Epithelial cell of prostate (primary cell): ENCODE measurements at regions not wholly inside any gene's neighbourhood (a gene's known extent, or its start where the extent isn't known, plus 50 kb on each side); places are given as distances from the start of the nearest gene placed in this dataset.
A peak's percentile ranks its signal among the peaks of the same experiment; 100 is the strongest.
"Not testable (repeated sequence)": the region's sequence is repeated elsewhere in the genome, so short reads cannot be mapped to it uniquely, and the experiment has no call there.

Experiments used
- DNase-seq: peaks from one replicate; pipeline ENCODE4 v3.0.0-alpha.2; 2011; ENCODE audit warnings: low read depth, low spot score
- H3K27ac ChIP-seq: fragments of 450-650 bp; 2 replicates; pipeline ENCODE4 v1.5.1; 2017; ENCODE audit warnings: mild to moderate bottlenecking

DNA sequence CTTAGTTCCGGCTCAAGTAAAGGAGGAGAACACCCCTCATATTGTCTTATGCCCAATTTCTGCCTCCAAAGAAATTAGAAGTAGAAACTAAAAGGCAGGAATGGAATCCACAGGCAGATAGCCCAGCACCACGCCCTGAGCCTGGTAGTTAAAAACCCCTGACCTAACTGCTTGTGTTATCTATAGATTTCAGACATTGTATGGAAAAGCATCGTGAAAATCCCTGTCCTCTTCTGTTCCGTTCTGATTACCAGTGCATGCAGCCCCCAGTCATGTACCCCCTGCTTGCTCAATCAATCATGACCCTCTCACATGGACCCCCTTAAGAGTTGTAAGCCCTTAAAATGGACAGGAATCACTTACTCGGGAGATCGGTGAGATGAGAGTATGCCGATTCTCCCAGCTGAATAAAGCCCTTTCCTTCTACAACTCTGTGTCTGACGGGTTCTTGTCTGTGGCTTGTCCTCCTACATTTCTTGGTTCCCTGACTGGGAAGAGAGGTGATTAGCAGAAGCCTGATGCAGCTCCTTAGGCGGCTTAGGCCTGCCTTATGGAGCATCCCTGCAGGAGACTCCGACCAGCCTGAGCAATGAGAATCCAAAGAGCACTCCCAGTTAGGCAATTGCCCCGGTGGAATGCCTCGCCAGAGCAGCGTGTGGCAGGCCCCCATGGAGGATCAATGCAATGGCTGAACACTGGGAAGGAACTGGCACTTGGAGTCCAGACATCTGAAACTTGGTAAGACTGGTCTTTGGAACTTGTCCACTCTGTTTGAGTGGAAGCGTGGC lies 362.6 kb upstream of the TCF4 start:
- no peak for DNase-seq
- H3K27ac ChIP-seq, result no peak overlapping the region

DNA sequence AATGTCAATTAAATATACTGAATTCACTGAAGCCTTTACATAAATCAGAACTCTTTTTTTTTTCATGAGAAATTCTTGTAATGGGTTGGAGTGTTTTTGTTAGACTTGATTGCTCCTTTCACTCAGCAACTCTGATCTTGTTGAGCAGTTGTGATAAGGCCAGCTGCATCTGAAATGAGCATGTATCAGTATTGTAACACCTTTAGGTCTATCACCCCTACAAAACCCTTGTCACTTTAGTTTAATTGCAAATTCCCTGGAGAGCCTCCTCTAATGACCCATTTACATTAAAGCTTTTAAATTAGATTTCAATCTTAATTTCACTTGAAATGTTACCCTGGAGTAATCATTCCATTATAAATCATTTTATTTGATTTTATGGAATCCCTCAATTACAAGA lies 346.8 kb upstream of the TCF4 start:
- no peak for DNase-seq
- no peak overlapping the region for H3K27ac ChIP-seq

DNA sequence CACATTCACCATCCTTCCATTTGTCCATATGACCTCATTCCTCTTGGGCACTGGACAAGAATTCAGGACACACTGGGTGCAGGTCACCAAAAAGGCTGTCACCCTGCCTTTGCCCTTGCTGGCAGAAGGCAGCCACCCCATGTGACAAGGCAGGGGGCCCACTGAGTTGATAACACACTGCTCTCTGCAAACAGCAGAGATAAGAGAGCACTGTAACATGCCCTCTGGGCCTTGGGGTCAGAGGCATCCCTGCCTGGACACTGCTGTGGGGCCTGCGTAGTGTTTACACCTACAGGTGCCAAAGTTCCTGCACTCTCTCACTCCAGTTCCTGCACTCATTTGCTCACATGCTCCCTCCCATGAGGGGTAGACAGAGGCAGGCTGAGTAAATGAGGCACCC lies 344.7 kb upstream of the TCF4 start:
- no peak overlapping the region for H3K27ac ChIP-seq
- no peak for DNase-seq

DNA sequence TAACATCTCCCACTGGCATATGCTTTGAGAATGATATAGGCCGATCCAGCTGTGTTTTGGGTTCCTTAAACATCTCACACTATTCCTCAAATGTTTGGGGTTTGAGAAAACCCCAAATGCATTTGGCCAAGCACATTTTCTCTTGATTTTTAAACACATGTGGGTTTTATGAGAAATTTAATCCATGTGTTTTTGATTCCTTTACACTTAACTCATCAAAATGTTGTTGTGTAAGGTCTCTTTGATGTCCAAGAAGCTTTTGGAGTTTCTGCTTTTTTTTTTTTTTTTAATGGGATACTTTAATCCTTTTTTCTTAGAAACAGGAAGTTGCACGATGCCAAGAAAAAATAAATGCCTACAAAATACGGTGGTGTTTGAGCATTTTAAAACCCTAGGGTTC lies 339.8 kb upstream of the TCF4 start:
- H3K27ac ChIP-seq, result no peak overlapping the region
- DNase-seq, result no peak

DNA sequence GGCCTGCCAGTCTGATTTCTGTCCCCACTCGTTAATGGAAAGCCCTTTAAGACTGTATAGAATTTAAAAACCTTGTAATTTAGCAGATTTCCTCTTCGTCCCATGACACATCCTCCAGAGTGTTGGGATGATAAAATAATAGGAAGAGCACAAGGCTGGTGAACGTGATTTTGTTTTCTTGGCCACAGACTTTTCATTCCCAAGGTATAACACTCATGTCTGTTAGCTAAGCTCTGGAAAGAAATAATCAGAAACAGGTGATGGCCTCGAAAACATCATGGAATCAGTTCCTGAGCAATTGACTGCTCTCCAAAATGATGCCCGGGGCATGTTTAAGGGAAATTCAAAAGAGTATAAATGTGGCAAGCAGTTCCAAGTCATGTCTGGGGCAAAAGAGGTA lies 337.8 kb upstream of the TCF4 start:
- no peak overlapping the region for H3K27ac ChIP-seq
- DNase-seq, result no peak

GRCh38 chr18:55920063-55920462 lies 332.1 kb upstream of the TCF4 start:
- no peak for DNase-seq
- no peak overlapping the region for H3K27ac ChIP-seq

DNA sequence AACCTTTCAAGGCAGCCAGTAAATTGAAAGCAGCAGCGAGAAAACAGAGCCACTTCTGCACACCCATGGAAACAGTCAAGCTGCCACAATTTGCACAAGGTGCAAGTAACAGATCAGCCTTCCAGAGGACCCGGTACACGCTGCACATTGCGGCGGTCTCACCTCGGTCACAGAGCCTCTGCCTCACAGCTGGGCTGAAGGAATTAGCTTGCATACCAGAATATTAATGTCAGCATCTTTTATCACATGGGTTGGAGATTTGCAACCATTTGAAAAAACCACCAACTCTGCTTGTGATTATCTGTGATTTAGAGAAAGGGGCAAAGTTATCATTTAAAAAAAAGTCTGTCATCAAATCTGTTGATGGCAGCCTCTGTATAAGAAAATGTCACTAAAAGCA lies 330.5 kb upstream of the TCF4 start:
- no peak for DNase-seq
- no peak overlapping the region for H3K27ac ChIP-seq

DNA sequence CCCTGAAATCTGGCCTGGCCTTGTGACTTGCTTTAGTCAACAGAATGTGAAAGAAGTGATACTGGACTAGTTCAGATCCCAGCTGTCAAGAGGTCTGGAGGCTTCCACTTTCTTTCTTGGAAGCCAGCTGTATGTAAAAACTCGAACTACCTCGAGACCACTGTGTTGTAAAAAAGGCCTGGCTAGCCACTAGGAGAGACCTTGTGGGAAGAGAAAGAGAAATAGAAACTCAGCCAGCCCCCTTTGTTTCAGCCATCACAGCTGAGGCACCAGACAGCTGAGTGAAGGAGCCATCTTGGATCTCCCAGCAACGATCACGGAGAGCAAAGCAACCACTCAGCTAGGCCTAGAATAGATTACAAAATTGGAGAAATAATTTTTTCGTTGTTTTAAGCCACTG lies 324.9 kb upstream of the TCF4 start:
- no peak for DNase-seq
- H3K27ac ChIP-seq, result no peak overlapping the region

DNA sequence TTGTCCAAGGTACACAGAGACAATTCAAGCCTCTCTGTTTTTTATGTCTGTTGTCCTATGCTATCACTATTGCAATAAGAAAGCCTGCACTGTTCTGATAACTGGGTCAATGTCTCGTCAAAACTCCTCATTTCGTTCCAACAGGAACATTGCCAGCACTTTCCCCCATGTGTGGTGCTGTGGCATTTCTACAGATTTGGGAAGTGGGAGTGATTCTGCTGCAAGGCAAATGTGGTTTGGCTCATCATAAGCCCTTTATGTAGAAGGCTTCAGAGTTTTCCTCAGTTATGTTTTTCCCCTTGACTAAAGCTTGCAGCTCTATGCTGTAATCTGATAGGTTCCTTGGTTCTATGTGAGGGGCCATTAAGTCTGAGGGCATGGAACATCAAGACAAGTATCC lies 324.1 kb upstream of the TCF4 start:
- DNase-seq, result no peak
- no peak overlapping the region for H3K27ac ChIP-seq

GRCh38 chr18:55910296-55910695 lies 322.3 kb upstream of the TCF4 start:
- no peak overlapping the region for H3K27ac ChIP-seq
- DNase-seq, result no peak

DNA sequence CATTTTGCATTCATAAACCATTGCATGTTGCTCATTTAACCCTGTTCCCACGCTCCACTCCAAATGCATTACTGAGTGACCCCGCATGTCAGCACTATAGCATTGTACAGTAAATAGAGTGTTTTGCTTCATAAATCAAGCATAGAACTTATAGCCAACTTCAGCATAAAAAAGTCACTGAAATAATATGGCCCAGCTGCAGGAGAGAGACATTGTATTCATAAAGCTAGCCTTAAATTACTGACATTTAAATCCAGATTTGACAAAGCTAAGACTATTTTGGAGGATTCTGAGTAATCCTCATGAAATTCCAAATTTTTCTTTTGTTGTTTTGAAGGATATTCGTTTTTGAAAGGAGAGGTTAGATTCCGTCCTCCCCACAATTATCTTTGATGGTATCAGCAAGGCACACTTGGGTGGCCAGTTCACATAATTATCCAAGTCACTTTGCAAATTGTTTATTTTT lies 320.9 kb upstream of the TCF4 start:
- no peak overlapping the region for H3K27ac ChIP-seq
- DNase-seq, result no peak

DNA sequence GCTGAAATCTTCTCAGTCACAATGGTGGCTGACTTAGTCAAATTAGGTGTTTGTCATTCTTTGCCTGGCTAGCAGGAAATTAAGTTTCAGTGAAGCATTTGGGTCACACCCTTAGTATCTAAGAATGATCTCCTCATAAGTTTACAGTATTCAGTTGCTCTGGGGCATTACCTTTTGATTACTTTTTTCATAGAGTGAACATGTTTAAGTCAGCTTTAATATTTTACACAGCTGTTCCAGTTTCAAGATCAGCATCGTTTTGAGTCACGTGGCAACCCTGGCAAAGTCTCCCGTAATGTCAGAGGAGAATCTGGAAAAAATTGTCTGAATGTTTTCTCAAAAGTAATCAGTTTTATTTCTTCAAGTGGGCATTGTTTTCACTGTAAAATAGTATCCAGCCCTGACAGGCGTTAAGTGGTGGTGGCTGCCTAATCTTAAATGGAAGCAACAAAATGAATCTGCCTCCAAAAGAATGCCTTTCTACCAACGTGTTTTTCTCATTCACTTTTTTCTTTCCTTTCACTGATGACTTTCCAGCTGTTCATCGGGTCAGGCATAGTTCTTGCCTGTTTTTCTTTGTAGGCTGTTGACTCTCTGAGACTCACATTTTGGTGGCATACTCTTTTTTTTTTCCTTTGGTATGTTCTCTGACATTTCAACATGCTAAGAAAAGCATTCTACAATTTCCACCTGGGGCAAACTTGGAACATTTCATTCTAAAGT lies 319.6 kb upstream of the TCF4 start:
- H3K27ac ChIP-seq, result peak overlapping the region; percentile 45
- DNase-seq, result peak; percentile 14

DNA sequence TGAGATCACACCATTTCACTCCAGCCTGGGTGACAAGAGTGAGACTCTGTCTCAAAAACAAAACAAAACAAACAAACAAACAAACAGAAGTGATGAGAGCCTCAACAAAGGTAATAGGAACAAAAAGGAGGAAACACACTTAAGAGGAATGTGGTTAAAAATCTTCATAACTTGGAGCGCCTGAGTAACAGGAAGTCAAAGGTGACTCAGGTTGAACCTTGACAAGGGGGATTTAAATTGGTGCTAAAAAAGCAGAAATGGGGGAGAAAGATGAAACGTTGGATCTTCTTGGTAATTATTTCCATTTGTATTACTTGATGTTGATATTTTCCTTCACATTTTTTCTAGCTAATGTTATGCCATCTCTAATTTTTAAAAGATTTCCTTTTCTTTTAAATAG lies 318.5 kb upstream of the TCF4 start:
- no peak for DNase-seq
- H3K27ac ChIP-seq, result peak overlapping the region; percentile 45

GRCh38 chr18:55903911-55904310 lies 315.9 kb upstream of the TCF4 start:
- H3K27ac ChIP-seq, result no peak overlapping the region
- DNase-seq, result no peak

GRCh38 chr18:55900380-55900779 lies 312.4 kb upstream of the TCF4 start:
- no peak for DNase-seq
- H3K27ac ChIP-seq, result no peak overlapping the region

- DNase-seq, result no peak
- no peak overlapping the region for H3K27ac ChIP-seq
Observed at GRCh38 chr18:55897091-55897689, 309.2 kb upstream of the TCF4 start.

DNA sequence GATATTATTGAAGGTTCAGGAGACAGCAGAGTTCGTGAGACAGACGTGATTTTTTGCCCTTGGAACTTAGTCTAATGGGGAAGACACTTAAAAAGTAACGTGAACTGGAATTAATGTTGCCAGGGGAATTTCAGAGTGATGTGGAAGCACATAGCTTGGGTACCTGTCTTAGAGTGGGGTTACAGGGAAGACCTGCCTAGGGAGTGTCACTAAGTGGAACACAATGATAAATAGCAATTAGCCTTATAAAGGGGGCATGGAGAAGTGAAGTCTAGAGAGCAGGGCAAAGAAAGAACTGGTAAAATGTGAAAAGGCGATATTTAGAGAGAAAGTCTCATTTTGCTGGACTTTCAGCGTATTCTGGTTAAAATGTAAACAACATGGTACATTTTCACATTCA lies 306.0 kb upstream of the TCF4 start:
- DNase-seq, result no peak
- peak overlapping the region; percentile 66 for H3K27ac ChIP-seq

- H3K27ac ChIP-seq, result peak overlapping the region; percentile 66
- DNase-seq, result not testable (repeated sequence)
Observed at GRCh38 chr18:55892862-55893813, 305.1 kb upstream of the TCF4 start.

DNA sequence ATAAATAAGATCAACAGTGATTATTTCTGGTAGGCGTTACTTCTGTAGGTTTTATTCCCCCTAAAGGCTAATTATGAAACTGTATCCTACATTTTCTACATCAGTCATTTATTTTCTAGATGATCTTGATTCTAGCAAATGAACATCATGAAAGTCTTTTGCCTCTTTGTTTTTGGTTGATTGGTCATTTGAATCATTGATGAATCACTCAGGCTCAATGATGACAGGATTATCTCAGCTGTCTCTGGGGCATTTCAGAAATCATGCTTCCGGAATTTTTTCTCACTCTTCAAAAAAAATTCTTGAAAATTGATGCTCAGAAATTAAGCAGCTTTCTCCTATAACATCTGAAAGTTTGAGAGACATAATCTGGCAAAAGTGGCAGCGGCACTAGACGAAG lies 298.9 kb upstream of the TCF4 start:
- no peak for DNase-seq
- H3K27ac ChIP-seq, result no peak overlapping the region

DNA sequence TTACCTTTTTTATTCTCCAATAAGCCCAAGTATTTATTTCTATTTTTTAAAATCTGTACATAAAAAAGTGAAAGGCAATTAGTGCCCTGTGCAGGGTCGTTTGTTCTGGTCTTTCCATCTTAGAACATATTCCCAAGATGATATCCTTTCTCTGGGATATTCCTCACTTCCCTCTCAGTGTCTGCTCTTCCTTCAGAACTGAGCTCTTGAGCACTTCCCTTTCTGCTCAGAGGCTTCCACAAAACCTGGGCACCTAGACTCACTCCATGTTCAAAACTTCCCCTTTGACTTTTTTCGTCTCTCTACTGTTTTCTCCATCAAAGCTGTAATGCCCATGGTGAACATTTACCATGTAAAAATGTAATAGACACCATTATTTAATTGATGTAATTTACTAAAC lies 296.5 kb upstream of the TCF4 start:
- DNase-seq, result no peak

More for the DNA sequence above, 296.5 kb upstream of the TCF4 start:
- H3K27ac ChIP-seq, result no peak overlapping the region
